GM15510 (cell line): ENCODE measurements at regions not wholly inside any gene's neighbourhood (a gene's known extent, or its start where the extent isn't known, plus 50 kb on each side); places are given as distances from the start of the nearest gene placed in this dataset.

Source experiments
- POLR2A ChIP-seq: IDR thresholded peaks from 3 replicates; pipeline ENCODE4 v1.6.1; 2011; ENCODE audit warnings: borderline replicate concordance; ENCODE audit not compliant: insufficient read length; ENCODE audit errors: extremely low read depth

- no peak for TF ChIP-seq POLR2A
Measured at GRCh38 chr4:1541449-1542225, 135.4 kb upstream of the NKX1-1 start.

GRCh38 chr4:1540601-1541375 is 134.5 kb upstream of the NKX1-1 start:
- TF ChIP-seq POLR2A, result no peak

GRCh38 chr4:1539859-1540600 is 133.8 kb upstream of the NKX1-1 start:
- TF ChIP-seq POLR2A, result no peak

GRCh38 chr4:1538941-1539772 is 132.9 kb upstream of the NKX1-1 start:
- TF ChIP-seq POLR2A, result no peak

- TF ChIP-seq POLR2A, result no peak
Measured at GRCh38 chr4:1538096-1538410, 131.8 kb upstream of the NKX1-1 start.

- no peak for TF ChIP-seq POLR2A
Measured at GRCh38 chr4:1537410-1538095, 131.3 kb upstream of the NKX1-1 start.

- TF ChIP-seq POLR2A, result no peak
Measured at GRCh38 chr4:1536579-1537409, 130.6 kb upstream of the NKX1-1 start.

- TF ChIP-seq POLR2A, result no peak
Measured at GRCh38 chr4:1535926-1536578, 129.8 kb upstream of the NKX1-1 start.

- TF ChIP-seq POLR2A, result no peak
Measured at GRCh38 chr4:1534876-1535526, 128.8 kb upstream of the NKX1-1 start.

- TF ChIP-seq POLR2A, result no peak
Measured at GRCh38 chr4:1534095-1534872, 128.0 kb upstream of the NKX1-1 start.

GRCh38 chr4:1533501-1534064 is 127.3 kb upstream of the NKX1-1 start:
- TF ChIP-seq POLR2A, result no peak
